ENCODE measurements at regions not wholly inside any gene's neighbourhood (a gene's known extent, or its start where the extent isn't known, plus 50 kb on each side); places are given as distances from the start of the nearest gene placed in this dataset.

DNA sequence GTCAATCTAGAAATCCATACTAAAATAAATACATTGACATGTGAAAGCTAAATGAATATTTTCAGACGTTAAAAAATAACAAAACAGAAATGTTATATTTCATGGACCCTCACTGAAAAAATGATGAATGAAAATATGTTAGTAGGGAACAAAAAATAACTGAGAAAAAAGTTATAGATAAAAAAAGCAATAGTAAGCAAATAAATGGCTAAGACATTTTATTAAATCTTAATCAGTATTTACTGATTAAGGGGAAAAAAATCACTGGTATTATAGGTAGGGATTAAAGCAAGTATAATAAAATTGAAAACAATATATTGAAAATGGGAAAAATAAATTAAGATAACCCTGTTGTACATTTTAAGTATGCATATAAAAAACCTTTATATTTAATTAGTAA is 468.1 kb upstream of the MANEA start:
- no peaks in the 10 kb centered on the region for H3K79me1 ChIP-seq (ENCODE audit: low read depth, low read length)
- H3K4me1 ChIP-seq (ENCODE audit: control insufficient read depth in 2 of 2, insufficient read depth in 1 of 2, low read depth in 1 of 2, low read length in 2 of 2) = no peaks in the 10 kb centered on the region
- no peak overlapping the region for H3K18ac ChIP-seq (ENCODE audit: low read length)
- no peak overlapping the region for H2BK120ac ChIP-seq (ENCODE audit: low read depth, low read length)
- no peaks in the 10 kb centered on the region for H3K36me3 ChIP-seq (replicated peaks in 1 of 2; ENCODE audit: control insufficient read depth in 2 of 2, insufficient read depth in 2 of 2, low read length in 2 of 2)
- DNase-seq (ENCODE audit: low spot score) = no peak
- H2BK12ac ChIP-seq (ENCODE audit: low read length) = no peak overlapping the region
- WGBS, 2 donors (ENCODE audit: extremely low coverage in 2 of 2, insufficient read length in 2 of 2, insufficient replicate concordance in 1 of 2) = no CpG with 5 or more reads among the region's 1 CpG
- H3K27me3 ChIP-seq (ENCODE audit: control insufficient read depth in 3 of 3, insufficient read depth in 3 of 3, low read depth in 1 of 3, low read length in 3 of 3) = no peaks in the 10 kb centered on the region
- no peak overlapping the region for H3K4me2 ChIP-seq (ENCODE audit: insufficient read depth, low read length, poor library complexity, severe bottlenecking)
- H4K8ac ChIP-seq (ENCODE audit: low read depth, low read length) = no peak overlapping the region
- no peak overlapping the region for H2AK5ac ChIP-seq (ENCODE audit: low read depth, low read length)
- H3K4me3 ChIP-seq (ENCODE audit: low read length in 2 of 2) = no peak overlapping the region
- H4K91ac ChIP-seq (ENCODE audit: low read depth, low read length, poor library complexity) = no peak overlapping the region
- H2BK15ac ChIP-seq (ENCODE audit: low read length) = no peak overlapping the region
- H3K14ac ChIP-seq (ENCODE audit: low read length) = no peak overlapping the region
- peaks cover 0 to 2% of the 10 kb centered on the region in 2 donors for H3K9me3 ChIP-seq (replicated peaks in 1 of 2; ENCODE audit: control insufficient read depth in 2 of 2, insufficient read depth in 1 of 2, low read depth in 1 of 2, low read length in 2 of 2)
- no peak overlapping the region for H3K9ac ChIP-seq (ENCODE audit: low read depth, low read length, poor library complexity)
- no peak overlapping the region for H2AFZ ChIP-seq (ENCODE audit: low read length)
- H3K27ac ChIP-seq (replicated peaks; ENCODE audit: low read length) = no peak overlapping the region
- H2BK5ac ChIP-seq (ENCODE audit: low read length) = no peak overlapping the region
- H3K23ac ChIP-seq (ENCODE audit: low read depth, low read length, poor library complexity) = no peak overlapping the region
- H3K4ac ChIP-seq (ENCODE audit: low read length) = no peak overlapping the region

DNA sequence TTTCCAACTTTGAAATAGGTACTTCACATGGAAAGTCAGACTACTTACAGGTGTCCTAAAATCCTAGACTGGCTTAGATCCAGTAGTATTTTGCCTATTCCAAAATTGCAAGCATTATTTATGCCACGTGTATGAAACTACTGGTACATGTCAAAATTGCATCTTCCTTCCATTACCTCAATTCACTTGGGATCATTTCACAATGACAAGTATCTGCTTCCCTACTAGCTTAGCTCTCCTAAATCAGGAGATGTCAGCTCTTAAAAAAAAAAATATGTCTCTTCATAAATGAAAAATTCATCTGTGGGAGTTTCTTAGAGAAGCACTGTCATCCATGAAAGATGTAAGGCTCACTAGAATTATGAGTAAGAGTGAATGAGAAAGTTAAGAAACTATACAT is 466.6 kb upstream of the MANEA start:
- Histone ChIP-seq H2BK15ac (ENCODE audit: low read length) (no peak overlapping the region), H4K91ac (ENCODE audit: low read depth, low read length, poor library complexity) (no peak overlapping the region), H3K4me1 (ENCODE audit: control insufficient read depth in 2 of 2, insufficient read depth in 1 of 2, low read depth in 1 of 2, low read length in 2 of 2) (no peaks in the 10 kb centered on the region), H3K36me3 (replicated peaks in 1 of 2; ENCODE audit: control insufficient read depth in 2 of 2, insufficient read depth in 2 of 2, low read length in 2 of 2) (no peaks in the 10 kb centered on the region), H3K4me2 (ENCODE audit: insufficient read depth, low read length, poor library complexity, severe bottlenecking) (no peak overlapping the region), H4K8ac (ENCODE audit: low read depth, low read length) (no peak overlapping the region), H3K14ac (ENCODE audit: low read length) (no peak overlapping the region), H2AFZ (ENCODE audit: low read length) (no peak overlapping the region), H2BK12ac (ENCODE audit: low read length) (no peak overlapping the region), H3K9ac (ENCODE audit: low read depth, low read length, poor library complexity) (no peak overlapping the region), H3K4me3 (ENCODE audit: low read length in 2 of 2) (no peak overlapping the region), H3K79me1 (ENCODE audit: low read depth, low read length) (no peaks in the 10 kb centered on the region), H2BK5ac (ENCODE audit: low read length) (no peak overlapping the region), H3K9me3 (replicated peaks in 1 of 2; ENCODE audit: control insufficient read depth in 2 of 2, insufficient read depth in 1 of 2, low read depth in 1 of 2, low read length in 2 of 2) (no peaks in the 10 kb centered on the region), H3K27me3 (ENCODE audit: control insufficient read depth in 3 of 3, insufficient read depth in 3 of 3, low read depth in 1 of 3, low read length in 3 of 3) (no peaks in the 10 kb centered on the region), H3K27ac (replicated peaks; ENCODE audit: low read length) (no peak overlapping the region), H3K4ac (ENCODE audit: low read length) (no peak overlapping the region), H3K23ac (ENCODE audit: low read depth, low read length, poor library complexity) (no peak overlapping the region), H2BK120ac (ENCODE audit: low read depth, low read length) (no peak overlapping the region), H2AK5ac (ENCODE audit: low read depth, low read length) (no peak overlapping the region), H3K18ac (ENCODE audit: low read length) (no peak overlapping the region)
- no CpG with 5 or more reads among the region's 1 CpG for WGBS, 2 donors (ENCODE audit: extremely low coverage in 2 of 2, insufficient read length in 2 of 2, insufficient replicate concordance in 1 of 2)
- no peak for DNase-seq (ENCODE audit: low spot score)

DNA sequence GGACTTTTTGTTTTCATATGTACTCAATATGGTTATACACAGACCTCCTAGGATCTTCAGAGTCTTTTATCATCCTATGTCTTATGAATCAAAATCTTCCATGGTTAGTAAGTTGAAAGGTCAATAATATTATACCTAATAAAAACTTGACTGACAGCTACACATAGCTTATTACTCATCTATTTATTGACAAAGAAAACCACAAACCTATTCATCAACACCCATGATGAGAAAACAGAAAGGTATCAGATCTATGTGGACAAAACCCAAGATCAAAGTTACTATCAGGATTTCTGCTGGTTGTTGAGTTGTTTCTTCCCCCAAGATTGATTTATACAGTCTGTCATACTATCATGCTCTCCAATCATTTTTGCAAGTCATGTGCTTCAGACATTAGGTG is 460.1 kb upstream of the MANEA start:
- no peak for DNase-seq (ENCODE audit: low spot score)
- H3K36me3 ChIP-seq (replicated peaks in 1 of 2; ENCODE audit: control insufficient read depth in 2 of 2, insufficient read depth in 2 of 2, low read length in 2 of 2) = no peaks in the 10 kb centered on the region
- no peak overlapping the region for H2BK12ac ChIP-seq (ENCODE audit: low read length)
- no peaks in the 10 kb centered on the region for H3K27me3 ChIP-seq (ENCODE audit: control insufficient read depth in 3 of 3, insufficient read depth in 3 of 3, low read depth in 1 of 3, low read length in 3 of 3)
- no peaks in the 10 kb centered on the region for H3K9me3 ChIP-seq (replicated peaks in 1 of 2; ENCODE audit: control insufficient read depth in 2 of 2, insufficient read depth in 1 of 2, low read depth in 1 of 2, low read length in 2 of 2)
- no peak overlapping the region for H3K23ac ChIP-seq (ENCODE audit: low read depth, low read length, poor library complexity)
- H3K9ac ChIP-seq (ENCODE audit: low read depth, low read length, poor library complexity) = no peak overlapping the region
- no peak overlapping the region for H3K18ac ChIP-seq (ENCODE audit: low read length)
- no peak overlapping the region for H3K27ac ChIP-seq (replicated peaks; ENCODE audit: low read length)
- no peak overlapping the region for H2BK5ac ChIP-seq (ENCODE audit: low read length)
- no peak overlapping the region for H3K14ac ChIP-seq (ENCODE audit: low read length)
- no peaks in the 10 kb centered on the region for H3K4me1 ChIP-seq (ENCODE audit: control insufficient read depth in 2 of 2, insufficient read depth in 1 of 2, low read depth in 1 of 2, low read length in 2 of 2)
- H3K4ac ChIP-seq (ENCODE audit: low read length) = no peak overlapping the region
- no peak overlapping the region for H2AFZ ChIP-seq (ENCODE audit: low read length)
- no peak overlapping the region for H4K8ac ChIP-seq (ENCODE audit: low read depth, low read length)
- H2BK120ac ChIP-seq (ENCODE audit: low read depth, low read length) = no peak overlapping the region
- H3K4me2 ChIP-seq (ENCODE audit: insufficient read depth, low read length, poor library complexity, severe bottlenecking) = no peak overlapping the region
- no peak overlapping the region for H2BK15ac ChIP-seq (ENCODE audit: low read length)
- no peak overlapping the region for H4K91ac ChIP-seq (ENCODE audit: low read depth, low read length, poor library complexity)
- H3K4me3 ChIP-seq (ENCODE audit: low read length in 2 of 2) = no peak overlapping the region
- H3K79me1 ChIP-seq (ENCODE audit: low read depth, low read length) = no peaks in the 10 kb centered on the region
- no peak overlapping the region for H2AK5ac ChIP-seq (ENCODE audit: low read depth, low read length)

DNA sequence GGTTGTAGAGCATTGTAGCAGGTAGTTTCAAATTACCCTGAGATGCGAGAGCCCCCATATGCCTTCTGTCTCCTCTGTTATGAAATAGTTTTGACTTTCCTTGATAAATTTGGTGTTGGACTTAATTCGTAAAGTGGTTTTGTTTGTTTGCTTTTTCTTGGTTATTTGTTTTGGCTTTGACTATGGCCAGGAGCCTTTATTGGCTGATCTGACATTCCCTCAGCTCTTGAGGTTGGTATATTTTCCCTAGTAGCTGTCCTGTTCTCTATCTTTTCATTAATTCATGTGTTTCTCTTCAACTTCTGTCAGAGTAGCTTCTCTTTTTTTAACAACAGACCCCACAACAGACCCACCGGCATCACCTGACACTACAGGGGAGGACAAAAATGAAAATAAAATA is 457.4 kb upstream of the MANEA start:
- H2AK5ac ChIP-seq (ENCODE audit: low read depth, low read length) = no peak overlapping the region
- H3K14ac ChIP-seq (ENCODE audit: low read length) = no peak overlapping the region
- H3K4me2 ChIP-seq (ENCODE audit: insufficient read depth, low read length, poor library complexity, severe bottlenecking) = no peak overlapping the region
- H4K91ac ChIP-seq (ENCODE audit: low read depth, low read length, poor library complexity) = no peak overlapping the region
- no peak overlapping the region for H3K4ac ChIP-seq (ENCODE audit: low read length)
- H3K4me1 ChIP-seq (ENCODE audit: control insufficient read depth in 2 of 2, insufficient read depth in 1 of 2, low read depth in 1 of 2, low read length in 2 of 2) = no peaks in the 10 kb centered on the region
- no peak overlapping the region for H3K4me3 ChIP-seq (ENCODE audit: low read length in 2 of 2)
- H2BK15ac ChIP-seq (ENCODE audit: low read length) = no peak overlapping the region
- no peaks in the 10 kb centered on the region for H3K27me3 ChIP-seq (ENCODE audit: control insufficient read depth in 3 of 3, insufficient read depth in 3 of 3, low read depth in 1 of 3, low read length in 3 of 3)
- WGBS, 2 donors (ENCODE audit: extremely low coverage in 2 of 2, insufficient read length in 2 of 2, insufficient replicate concordance in 1 of 2) = no CpG with 5 or more reads among the region's 3 CpGs
- H4K8ac ChIP-seq (ENCODE audit: low read depth, low read length) = no peak overlapping the region
- no peak overlapping the region for H3K9ac ChIP-seq (ENCODE audit: low read depth, low read length, poor library complexity)
- no peak overlapping the region for H3K23ac ChIP-seq (ENCODE audit: low read depth, low read length, poor library complexity)
- H3K18ac ChIP-seq (ENCODE audit: low read length) = no peak overlapping the region
- H3K36me3 ChIP-seq (replicated peaks in 1 of 2; ENCODE audit: control insufficient read depth in 2 of 2, insufficient read depth in 2 of 2, low read length in 2 of 2) = no peaks in the 10 kb centered on the region
- H2BK12ac ChIP-seq (ENCODE audit: low read length) = no peak overlapping the region
- H2BK120ac ChIP-seq (ENCODE audit: low read depth, low read length) = no peak overlapping the region
- no peaks in the 10 kb centered on the region for H3K79me1 ChIP-seq (ENCODE audit: low read depth, low read length)
- DNase-seq (ENCODE audit: low spot score) = no peak
- no peak overlapping the region for H2BK5ac ChIP-seq (ENCODE audit: low read length)
- H2AFZ ChIP-seq (ENCODE audit: low read length) = no peak overlapping the region
- no peak overlapping the region for H3K27ac ChIP-seq (replicated peaks; ENCODE audit: low read length)
- no peaks in the 10 kb centered on the region for H3K9me3 ChIP-seq (replicated peaks in 1 of 2; ENCODE audit: control insufficient read depth in 2 of 2, insufficient read depth in 1 of 2, low read depth in 1 of 2, low read length in 2 of 2)
